GM19025 (cell line): ENCODE measurements at regions not wholly inside any gene's neighbourhood (a gene's known extent, or its start where the extent isn't known, plus 50 kb on each side); places are given as distances from the start of the nearest gene placed in this dataset.
"Not testable (repeated sequence)": the region's sequence is repeated elsewhere in the genome, so short reads cannot be mapped to it uniquely, and the experiment has no call there.

ENCODE experiments used
- ATAC-seq: cut with Tn5 transposase; IDR thresholded peaks from one replicate; pipeline ENCODE4 v1.9.1; 2021; ENCODE audit warnings: mild to moderate bottlenecking, low read depth, moderate library complexity; ENCODE audit not compliant: unreplicated experiment

DNA sequence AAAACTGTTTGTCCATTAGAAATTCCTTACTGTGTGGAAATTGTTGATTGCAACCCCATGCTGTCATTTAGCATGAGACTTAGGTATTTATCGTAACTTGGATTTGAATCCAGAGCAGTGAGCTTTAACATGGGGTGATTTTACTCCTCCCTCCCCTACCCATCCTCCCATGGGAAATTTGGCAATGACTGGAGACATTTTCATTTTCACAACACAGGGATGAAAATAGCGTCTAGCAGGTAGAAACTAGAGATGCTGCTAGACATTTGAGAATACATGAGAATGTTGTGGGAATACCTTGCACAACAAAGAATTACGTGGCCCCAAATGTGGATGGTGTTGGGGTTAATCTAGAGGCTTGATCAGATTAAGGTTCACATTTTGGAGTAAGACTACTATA, 191.3 kb upstream of the MPDZ start:
- ATAC-seq = no peak

DNA sequence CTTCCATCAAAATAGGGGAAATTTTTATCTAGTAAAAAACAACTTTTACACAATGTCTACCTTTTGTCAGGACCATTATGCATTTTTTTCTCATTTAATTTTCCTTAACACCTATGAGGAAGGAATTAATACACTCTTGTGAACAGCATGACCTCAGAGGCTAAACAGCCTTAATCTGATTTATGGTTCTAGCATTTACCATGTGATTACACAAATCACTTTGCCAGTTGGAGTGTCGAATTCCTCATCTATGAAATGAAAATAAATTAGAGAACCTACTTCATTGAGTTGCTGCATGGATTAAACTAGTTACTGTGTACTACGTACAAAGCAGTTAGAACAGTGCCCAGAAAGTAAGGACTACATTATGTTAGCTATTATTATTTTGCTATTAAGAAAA, 187.7 kb upstream of the MPDZ start:
- no peak for ATAC-seq

DNA sequence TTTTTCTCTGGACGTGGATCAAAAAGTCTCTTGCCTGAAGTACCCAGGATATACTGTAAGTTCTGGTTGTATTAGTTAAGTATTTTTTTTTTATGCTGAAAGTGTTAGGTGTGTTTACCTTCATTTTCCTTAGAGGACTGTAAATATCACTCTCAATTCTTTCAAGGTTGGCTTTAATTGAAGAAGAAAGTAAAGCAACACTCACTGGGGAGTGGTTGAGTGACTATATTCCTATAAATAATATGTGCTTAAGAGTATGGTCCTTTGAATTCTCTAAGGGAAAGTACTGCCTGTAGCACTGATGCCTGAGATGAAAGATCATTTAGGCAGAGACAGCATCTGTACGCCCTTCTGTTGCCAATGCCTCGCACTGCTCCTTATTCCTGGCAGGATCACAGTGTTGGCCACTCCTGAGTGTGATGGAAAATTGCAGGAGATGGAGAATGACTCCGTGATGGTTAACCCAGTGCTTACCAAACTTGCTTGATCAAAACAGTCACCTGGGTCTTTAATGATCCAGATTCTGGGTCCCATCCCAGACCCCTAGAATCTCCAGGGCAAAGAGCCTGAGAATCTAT, 182.0 kb upstream of the MPDZ start:
- no peak for ATAC-seq

DNA sequence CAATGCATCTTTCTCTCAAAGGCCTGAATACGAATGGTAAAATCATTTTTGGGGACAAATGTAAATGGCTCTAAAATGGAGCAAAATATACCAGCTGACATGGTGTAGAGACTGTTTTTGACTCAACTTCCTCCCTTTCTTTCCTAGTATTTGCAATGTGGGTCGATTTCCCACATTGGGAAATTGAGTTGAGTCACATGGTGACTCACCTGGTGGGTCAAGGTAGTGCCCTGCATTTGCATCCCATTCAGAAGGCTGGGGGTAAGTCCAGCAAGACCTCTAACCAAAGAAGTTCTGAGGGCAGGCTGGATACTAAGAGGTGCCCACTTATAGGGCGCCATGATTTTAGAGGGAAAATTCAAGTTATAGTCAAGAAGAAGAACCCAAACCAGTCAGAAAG, 179.6 kb upstream of the MPDZ start:
- ATAC-seq = no peak

DNA sequence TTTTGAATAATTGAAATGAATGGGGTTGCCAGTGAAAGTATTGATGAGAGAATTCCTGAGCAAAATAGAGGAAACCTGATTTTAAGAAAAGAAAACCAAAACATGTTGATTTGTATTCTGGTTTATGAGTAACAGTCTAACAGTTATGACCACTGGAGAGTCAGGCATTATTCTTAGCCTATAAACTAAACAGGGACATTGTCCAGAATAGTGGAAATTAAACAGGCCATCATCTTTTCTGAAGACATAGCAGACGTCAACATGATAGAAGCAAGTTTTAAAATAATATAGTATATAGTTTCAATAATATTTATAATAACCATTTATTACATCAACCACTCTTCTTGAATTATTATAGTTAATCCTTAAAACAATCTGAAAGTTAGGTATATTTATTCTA, 178.3 kb upstream of the MPDZ start:
- ATAC-seq = no peak

DNA sequence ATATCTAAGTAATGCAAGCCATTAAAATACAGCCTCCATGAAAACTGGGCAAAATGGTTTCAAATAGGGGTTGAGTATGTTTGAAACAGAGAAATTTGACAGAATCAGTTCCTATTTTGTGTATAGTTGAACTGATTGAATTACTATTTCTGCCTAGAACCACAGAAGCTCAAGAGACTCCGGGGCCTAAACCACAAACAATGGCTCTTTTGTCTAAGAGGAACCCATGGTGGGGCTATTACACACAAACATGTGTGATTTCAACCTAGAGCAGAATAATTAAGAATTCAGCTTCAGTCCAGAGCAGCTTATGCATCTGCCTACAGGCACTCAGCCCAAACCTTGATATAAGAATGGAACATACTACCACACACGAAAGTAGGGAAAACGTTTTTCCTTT, 171.2 kb upstream of the MPDZ start:
- ATAC-seq = peak; percentile 61

DNA sequence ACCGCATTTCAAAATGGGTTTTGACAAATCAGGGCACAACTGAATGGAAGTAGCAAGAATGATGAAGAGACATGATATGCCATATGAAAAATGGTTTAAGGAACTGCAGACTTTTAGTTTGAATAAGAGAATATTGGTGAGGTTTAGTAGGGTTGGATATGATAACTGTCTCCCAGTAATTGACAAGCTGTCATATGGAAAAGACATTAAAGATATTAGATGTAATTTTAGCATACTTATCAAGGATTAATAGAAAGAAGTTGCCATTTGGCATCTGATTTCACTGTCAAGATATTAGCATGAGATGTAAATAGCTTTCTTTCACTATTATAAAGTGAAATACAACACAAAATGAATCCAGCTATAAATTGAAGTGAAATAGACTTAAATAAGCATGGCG, 169.0 kb upstream of the MPDZ start:
- ATAC-seq = no peak

DNA sequence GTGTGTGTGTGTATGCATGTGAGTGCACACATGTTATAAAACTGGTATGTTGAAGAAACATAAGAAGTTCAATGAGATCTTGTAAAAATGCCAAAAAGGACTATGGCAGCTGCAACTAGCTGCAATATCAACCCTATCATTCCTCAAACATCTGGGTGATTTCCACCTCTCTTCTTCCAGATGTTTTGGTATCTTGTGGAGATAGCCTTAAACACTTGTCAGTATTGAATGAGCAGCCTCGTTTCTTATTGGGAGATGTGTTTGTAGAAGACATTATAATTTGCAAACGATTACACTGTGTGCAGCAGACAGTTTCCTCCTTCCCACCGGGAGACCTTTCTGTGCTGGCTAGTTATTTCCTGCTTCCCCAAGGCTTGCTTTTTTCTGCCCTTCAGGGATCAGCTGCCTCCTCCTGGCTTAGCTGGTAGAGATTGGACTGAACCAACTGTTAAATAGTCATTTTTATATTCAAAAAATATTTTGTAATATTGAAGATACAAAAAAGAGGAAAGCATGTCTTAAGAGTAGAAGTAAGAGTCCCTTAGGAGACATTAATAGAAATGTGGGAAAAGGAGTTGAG, 168.4 kb upstream of the MPDZ start:
- no peak for ATAC-seq

DNA sequence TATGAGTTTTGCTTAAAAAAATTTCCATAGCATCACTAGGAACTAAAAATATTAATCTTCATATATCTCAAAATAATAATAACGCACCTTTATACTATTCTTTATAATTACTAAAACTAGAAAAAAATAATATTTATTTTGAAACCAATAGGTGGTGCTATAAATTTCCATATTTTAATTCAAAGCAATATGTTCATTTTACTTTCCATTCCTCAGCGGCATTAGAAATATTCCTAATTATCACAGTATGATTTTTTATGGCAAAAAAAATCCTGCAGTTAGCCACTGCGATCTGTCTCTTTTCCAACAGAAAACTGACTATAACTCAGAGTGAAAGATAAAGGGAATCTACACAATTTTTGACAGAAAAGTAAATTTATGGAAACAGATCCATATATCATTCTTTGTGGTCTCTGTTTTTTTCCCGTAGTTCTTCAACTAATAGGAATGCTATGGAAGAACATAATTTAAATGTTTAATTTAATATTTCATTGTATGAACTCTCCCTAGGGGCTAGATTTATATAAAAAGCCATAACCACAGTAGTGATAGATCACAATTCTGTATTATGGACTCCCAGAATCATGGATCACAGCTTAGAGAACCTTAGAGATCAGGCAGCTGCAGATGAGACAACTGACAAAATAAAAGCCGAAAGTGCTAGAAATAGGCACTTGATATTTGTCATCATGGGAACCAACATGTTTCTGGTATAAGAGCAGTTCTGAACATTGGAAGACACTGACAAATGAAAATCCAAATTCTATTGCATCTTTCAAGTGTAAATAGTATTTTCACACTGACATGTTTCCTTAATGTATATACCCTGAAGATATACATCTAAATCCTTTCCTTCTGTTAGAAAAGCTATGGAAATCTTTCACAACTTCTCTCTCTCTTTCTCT, 167.7 kb upstream of the MPDZ start:
- no peak for ATAC-seq

DNA sequence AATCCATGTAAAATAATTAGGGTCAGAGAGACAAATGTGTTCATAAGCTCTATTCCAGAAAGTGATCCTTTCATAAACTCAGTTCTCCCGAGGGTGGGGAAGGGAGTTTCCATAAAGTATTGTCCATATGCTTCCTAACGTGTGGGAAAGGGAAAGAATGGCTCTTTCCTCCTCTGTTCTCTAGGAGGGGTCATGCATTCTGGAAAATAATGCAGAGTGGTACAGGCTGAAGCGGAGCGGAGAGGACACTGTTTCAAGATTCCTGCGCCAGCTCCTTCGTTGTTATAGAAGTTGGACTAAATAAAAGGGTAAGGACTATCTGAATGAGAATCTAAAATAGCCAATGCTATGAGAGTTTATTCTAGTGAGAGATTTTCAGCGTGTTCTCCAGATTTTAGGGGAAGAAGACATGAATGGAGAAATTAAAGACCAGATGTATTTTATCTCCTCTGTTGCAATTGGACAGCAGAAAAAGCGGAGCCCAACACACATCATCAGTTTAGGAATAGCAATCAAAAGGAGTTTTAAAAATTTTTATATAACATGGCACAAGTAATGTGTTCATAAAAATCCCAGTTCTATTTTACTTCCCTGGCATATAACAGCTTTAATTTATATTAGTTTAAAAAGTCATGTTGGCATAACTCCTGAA, 166.9 kb upstream of the MPDZ start:
- no peak for ATAC-seq

DNA sequence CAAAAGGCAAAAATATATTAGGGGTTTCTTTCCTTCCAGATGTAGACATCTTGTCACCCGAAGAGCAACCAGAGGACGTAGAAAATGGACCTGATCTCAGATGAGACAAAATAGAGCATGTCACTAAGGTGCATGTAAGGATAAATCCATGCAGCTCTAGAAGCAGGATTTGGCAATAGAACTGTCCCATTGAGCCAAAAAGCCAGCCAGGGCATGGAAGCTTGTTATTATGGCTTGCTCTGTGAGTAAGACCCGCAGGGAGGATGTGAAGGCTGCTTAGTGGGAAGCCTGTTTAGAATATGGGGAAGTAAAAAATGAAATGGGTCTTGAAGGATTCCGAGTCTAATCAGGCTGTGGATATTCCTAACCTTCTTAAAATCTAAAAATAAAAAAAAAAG, 165.6 kb upstream of the MPDZ start:
- ATAC-seq = no peak

DNA sequence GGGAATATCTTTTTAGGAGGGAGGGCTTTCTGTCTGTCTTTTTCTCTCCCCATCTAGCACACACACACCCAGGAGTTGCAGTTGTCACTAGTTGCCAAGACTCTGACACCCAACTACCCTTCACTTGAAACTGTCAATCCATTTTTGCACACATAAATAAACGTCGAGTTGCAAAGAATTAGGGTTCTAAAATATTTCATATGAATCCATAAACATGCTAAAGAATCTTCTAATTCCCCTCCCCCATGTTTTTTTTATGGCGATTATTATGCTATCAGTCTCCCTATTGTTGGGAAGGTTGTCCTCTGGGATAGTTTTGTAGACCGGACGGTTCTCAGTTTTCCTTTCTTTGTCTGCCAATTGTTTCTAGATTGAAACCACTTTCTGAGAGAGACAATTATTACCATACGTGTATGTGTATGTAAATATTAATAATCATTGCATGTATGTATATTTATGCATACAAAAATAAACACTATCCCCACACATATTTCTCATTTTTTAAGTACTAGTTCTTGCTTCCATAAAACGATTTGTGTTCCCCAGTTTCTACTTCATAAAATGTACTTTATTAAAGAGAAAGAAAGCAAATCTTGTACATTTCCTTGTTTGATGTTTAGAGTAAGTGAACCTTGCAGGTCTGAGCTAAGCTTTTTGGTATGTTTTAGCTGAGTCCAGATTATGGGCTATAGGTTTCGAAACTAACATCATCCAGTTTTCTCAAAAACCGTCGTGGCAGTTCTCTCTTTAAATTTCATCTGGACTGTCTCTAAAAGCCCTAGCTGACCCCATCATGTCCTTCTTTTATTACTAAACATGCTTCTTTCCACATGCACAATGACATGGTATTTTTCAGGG, 165.0 kb upstream of the MPDZ start:
- no peak for ATAC-seq

DNA sequence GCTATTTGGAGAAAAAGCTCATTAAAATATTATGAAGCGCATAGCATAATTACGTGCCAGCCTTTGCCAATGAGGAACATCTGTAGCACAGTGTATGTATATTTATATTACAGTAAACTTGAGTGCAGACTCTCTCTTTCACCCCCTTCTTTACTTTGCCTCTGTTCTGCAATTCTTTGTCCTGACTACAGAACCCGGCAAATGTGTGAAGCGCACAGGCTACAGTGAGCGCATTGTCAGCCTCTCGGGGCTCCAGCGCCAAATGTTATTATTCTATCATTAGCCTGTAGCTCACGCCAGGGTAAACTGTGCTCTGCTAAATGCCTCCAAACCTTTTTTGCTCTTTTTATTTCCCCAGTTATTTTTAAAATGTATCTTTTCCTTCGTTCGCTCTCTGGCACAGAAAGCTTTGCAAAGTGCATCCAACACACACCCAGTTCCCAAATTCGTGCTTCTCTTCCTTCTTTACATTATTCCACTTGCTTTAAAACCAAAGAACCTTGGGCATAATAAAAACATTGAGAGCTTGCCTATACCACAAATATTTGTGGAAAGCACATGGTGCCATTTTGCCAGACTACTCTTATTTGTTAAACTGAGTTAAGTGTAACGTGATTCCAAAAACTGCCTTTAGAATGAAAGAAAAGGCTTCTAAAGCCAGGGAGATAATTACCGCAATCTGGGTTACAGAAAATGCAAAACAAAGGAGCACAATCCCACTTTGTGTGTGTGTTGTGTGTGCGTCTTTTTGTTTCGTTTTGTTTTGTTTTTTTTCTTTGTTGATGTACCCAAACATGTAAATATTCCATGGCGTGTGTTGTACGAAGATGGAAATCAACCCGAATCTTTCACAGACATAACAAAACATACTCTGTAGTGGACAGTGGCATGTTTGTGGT, 164.1 kb upstream of the MPDZ start:
- ATAC-seq = no peak

DNA sequence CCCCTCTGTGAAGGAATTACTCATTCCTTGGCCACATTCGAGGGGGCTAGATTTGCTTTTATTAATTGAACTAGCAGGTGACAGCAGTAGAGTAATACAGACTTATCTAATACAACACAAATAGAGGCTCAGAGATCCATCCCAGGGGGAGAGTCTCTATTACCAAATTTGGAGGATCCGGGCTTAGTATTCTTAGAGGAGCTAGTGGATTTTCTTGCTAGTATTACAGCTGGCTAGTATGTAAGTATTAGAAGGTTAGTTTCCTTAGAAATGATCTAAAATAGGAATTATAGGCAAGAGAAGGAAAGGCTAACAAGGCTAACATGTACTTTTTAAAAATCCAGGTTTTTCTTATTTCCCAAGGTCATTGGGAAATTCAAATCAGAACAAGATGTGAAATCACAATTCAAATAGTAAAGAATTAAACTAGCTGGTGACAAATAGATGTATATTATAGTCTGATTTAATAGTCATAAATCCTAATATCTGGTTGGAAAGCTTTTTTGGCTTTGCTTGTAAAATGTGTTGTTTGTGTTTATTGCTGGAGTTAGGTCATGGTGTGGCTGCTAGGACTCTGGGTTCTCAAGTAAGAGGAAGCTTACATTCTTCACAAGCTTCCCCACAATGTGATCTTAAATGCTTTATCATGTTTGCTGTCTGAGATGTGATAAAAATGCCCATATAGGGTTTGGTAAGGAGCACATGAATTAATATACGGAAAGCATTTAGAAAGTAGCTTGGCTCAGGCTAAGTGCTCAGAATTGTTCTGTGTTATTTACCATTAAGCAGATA, 160.4 kb upstream of the MPDZ start:
- ATAC-seq = no peak

DNA sequence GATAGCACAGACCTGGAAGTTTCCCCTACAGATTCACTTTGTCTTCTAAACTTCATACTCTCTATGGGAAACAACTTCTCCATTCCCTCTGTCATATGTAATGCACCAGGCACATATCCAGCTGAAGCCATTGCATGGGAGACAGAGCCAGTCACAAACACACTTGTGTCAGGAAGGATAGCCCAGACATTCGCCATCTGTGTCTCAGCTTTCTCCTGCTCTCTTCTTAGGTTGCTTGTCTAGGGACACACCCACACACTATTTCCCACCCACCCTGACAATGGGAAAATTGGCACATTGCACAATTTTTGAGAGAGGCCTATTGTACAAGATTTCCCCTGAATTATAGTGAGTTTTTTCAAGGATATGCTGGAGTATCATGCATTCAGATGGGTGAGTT, 158.4 kb upstream of the MPDZ start:
- no peak for ATAC-seq

DNA sequence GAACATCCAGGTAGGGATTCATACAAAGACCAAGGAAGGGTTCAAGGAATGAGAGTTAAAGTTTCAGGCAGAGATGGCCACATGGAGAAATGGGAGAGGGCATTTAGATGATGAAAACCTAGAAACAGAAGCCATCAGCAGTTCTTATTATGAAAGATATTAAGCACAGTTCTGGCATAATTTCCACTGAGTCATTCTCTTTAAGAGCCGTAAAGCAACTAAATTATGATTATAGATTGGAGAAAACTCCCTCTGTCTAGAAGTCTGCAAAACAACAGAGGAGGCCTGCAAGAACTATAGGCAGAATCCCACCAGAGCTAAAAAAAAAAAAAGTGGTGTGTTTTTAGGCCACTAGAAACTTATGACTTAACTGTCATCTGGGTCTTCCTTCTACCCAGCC, 157.1 kb upstream of the MPDZ start:
- ATAC-seq = no peak

DNA sequence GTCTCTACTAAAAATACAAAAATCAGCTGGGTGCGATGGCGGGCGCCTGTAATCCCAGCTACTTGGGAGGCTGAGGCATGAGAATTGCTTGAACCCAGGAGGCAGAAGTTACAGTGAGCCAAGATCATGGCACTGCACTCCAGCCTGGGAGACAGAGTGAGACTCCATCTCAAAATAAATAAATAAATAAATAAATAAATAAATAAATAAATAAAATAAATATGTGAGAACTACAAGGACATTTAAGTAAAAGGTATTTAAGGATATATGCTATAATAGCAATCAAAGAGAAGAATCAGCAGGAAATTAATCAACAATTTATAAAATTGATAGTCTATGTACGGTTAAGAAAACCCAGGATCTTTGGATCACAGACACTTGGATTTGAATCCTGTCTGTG, 154.0 kb upstream of the MPDZ start:
- not testable (repeated sequence) for ATAC-seq

DNA sequence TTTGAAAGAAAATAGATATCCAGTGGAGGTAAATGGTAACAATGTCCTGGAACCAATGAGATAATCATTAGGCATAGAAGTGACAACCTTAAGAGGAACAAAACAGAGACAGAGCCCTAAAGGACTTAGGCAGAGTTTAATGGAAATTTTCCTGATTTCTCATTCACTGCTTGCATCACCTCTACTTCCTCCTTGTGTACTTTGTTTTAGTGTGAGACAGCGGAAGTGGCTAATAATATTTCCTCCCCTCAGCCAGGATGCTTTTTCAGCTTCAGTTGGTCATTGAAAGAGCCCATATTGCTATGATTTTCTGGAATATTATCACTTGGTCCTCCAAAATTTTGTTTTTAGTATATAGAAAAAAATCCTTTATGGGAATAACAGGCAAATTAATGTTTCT, 153.4 kb upstream of the MPDZ start:
- ATAC-seq = no peak

DNA sequence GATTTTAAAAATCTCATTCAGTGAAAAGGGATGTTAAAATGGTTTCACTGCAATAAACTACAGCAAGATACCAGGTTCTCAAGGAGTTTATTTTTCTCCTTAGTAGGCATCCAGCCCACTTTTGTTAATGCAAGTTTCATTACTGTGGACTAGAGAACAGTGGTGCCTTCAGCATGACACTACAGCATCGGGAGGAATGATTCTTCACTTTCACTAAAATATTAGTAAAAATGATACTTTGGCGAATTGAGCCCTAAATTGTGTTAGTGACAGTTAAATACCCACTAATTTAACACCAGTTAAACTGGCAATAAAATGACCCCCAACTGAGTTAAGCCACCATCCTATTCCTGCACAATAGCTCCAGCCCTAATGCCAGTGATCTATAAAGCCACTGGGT, 152.2 kb upstream of the MPDZ start:
- no peak for ATAC-seq
